VCaP (cell line): ENCODE measurements at regions not wholly inside any gene's neighbourhood (a gene's known extent, or its start where the extent isn't known, plus 50 kb on each side); places are given as distances from the start of the nearest gene placed in this dataset.

ENCODE experiments used
- H3K27ac ChIP-seq: fragments of 450-650 bp; 2 replicates; pipeline ENCODE4 v1.5.1; 2017
- TF ChIP-seq, protein P1 (sequence below): fragments of 450-650 bp; conservative IDR thresholded peaks from 2 replicates; pipeline ENCODE4 v1.5.1; 2017; ENCODE audit warnings: mild to moderate bottlenecking, moderate library complexity

DNA sequence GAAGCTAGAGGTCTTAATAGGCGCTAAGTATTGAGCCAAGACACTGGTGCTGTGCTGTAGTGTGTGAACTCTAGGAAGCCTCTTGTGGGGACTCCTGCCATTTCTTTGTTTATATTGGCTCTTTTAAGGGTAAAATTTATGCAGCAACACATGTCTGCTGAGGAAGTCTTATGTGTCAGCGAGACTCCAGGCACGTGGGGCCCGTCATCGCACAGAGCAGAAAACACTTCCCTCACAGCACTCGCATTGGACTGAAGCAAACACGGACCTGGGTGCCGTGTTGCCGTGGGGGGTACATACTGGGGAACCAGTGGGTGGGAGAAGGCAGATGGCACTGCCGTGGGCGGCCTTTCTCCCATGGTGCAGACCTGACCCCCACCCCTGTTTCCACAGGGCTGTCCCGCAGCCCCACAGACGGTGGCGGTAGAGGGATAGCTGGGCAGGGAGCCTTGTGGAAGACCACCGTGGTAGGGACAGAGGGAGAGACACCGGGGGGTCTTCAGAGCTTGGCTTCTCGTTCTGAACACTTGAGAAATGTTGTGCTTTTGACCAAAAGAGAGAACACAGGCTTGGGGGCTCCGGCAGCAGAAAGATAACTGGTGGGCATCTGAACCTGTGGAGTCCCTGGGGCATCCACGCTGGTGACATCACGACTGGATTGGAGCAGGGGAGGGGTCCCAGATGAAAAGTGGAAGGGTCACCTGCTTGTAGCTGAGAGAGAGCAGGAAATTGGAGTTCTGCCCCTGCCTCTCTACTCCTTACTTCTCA, 284.7 kb upstream of the SHH start:
- no peak overlapping the region for H3K27ac ChIP-seq
- TF ChIP-seq, protein P1, sequence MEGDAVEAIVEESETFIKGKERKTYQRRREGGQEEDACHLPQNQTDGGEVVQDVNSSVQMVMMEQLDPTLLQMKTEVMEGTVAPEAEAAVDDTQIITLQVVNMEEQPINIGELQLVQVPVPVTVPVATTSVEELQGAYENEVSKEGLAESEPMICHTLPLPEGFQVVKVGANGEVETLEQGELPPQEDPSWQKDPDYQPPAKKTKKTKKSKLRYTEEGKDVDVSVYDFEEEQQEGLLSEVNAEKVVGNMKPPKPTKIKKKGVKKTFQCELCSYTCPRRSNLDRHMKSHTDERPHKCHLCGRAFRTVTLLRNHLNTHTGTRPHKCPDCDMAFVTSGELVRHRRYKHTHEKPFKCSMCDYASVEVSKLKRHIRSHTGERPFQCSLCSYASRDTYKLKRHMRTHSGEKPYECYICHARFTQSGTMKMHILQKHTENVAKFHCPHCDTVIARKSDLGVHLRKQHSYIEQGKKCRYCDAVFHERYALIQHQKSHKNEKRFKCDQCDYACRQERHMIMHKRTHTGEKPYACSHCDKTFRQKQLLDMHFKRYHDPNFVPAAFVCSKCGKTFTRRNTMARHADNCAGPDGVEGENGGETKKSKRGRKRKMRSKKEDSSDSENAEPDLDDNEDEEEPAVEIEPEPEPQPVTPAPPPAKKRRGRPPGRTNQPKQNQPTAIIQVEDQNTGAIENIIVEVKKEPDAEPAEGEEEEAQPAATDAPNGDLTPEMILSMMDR = no peak

GRCh38 chr7:156095908-156096539, 283.8 kb upstream of the SHH start:
- TF ChIP-seq, protein P1 = no peak
- no peak overlapping the region for H3K27ac ChIP-seq

- TF ChIP-seq, protein P1 = no peak
- no peak overlapping the region for H3K27ac ChIP-seq
Measured at GRCh38 chr7:156094350-156095146, 282.3 kb upstream of the SHH start.

DNA sequence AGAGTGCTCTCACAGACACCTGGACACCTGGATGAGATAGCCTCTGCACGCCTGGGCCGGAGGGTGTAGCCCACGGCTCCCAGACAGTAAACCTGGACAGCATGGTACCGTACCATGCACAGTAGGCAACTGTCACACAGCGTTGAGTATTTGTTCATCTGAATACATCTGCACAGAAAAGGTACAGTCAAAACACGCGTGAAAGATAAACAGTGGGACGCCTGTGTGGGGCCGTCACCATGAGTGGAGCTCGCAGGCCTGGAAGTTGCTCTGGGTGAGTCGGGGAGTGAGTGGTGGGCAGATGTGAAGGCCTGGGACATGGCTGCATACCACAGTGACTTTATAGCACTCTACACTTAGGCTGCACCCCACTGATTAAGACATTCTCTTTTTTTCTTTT, 280.0 kb upstream of the SHH start:
- no peak overlapping the region for H3K27ac ChIP-seq
- TF ChIP-seq, protein P1 = no peak

DNA sequence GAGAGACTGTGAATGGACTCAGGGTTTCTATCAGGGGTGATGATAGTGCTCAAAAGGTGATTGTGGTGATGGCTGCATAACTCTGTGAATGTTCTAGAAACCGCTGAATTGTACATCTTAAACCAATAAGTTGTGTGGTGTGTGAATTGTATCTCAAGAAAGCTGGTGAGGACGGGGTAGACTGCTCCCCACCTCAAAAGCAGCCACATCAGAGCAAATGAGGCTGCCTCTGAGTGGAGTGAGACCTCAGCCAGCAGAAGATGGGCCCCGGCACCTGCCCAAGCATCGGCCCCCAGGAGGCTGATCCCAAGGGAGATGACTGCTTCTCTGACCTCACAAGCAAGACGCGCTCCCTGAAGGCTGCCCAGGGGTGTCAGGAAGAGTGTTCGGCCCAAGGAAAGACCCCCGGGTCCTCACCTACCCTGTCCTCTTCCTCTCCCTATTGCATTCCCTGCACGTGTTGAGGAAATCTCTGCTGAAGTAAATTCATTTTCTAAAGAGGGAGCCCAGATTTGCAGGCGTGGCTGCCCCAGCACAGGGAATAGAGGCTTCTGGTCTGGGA, 279.3 kb upstream of the SHH start:
- no peak overlapping the region for H3K27ac ChIP-seq

DNA sequence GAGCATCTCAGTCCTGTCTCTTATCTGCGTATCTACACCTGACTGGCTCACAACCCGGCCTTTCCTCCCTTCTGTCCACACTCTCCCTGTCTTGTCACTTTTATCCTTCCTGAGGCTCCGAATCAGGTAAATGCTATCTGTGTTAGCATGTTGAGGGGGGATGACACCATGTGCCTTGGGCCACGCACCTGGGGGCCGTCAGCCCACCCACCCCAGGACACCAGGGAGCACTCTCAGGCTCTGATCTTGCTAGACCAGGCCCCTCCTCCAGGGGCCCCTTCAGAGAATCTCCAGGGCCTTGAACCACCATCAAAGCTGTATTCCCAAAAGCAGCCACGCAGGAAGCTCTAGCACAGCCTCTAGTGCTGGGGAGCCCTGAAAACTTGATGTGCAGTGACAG, 278.7 kb upstream of the SHH start:
- no peak overlapping the region for H3K27ac ChIP-seq
- TF ChIP-seq, protein P1 = no peak

More for the DNA sequence above, 279.3 kb upstream of the SHH start:
- TF ChIP-seq, protein P1 = no peak

GRCh38 chr7:156089222-156089621, 277.0 kb upstream of the SHH start:
- TF ChIP-seq, protein P1 = no peak
- no peak overlapping the region for H3K27ac ChIP-seq
